ENCODE measurements at regions not wholly inside any gene's neighbourhood (a gene's known extent, or its start where the extent isn't known, plus 50 kb on each side); places are given as distances from the start of the nearest gene placed in this dataset.
"Not testable (repeated sequence)": the region's sequence is repeated elsewhere in the genome, so short reads cannot be mapped to it uniquely, and the experiment has no call there.

- DNase-seq = no peak
Measured at GRCh38 chr3:177610262-177610661, 413.0 kb upstream of the TBL1XR1 start.

- DNase-seq = no peak
Measured at GRCh38 chr3:177610686-177611633, 413.7 kb upstream of the TBL1XR1 start.

DNA sequence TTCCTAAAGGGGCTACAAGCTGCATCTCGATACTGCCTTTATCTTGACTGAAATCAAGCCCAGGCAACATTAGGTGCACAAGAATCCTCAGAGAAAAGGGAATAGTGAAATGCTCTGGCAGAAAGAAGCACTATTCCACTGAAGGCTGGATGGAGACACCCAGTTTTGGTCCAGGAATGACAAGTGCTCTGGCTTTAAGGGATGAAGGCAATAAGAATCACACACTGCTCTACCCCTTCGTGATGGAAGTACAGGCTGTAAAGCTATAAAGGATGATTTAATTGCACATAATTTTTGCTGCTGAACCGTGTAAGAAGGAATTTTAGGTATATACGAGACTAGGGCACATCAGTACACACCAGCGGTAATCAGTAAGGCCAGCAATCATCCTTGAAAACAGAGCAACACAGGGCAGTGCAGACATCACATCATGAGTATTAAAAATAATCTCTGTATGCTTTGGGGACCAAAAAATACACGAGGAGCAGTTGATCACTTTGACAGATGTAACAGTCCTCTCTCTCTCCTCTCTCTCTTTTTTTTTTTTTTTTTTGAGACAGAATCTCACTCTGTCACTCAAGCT is 414.6 kb upstream of the TBL1XR1 start:
- no peak for DNase-seq

DNA sequence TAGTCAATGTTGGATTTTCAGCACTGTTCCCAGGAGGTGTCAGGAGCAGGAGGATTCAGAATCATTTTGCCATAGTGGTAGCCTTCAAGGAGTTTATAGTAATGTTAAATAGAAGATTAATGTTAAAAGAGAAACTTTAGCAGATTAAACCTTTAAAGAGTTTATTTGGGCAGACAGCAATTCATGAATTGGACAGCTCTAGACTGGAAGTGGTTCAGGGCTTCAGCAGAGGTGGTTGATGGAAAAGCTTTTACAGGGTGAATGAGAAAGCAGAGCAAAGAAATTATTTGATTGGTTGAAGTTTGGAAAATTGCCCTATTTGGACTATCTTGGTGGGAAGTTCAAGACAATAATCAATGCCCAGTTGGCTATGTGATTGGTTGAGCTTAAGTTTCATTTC is 416.6 kb upstream of the TBL1XR1 start:
- DNase-seq = no peak

DNA sequence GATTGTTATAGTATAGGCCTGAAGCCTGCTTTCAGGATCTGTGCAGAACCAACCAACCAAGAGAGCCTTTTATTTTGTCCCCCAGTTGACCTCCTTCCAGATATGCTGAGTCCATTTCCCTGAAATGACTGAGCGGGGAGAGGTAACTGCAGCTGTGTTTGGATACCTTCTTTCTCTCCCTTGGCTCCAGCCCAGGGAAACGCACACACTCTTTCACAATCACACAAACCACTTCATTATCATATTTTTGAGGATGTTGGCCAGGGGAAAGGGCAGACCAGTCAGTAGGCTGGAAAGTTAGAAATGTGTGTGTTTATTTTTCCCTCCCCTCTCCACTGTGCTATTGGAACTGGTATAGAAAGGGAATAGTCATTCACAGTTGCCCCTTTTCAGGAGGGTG is 417.7 kb upstream of the TBL1XR1 start:
- no peak for DNase-seq

DNA sequence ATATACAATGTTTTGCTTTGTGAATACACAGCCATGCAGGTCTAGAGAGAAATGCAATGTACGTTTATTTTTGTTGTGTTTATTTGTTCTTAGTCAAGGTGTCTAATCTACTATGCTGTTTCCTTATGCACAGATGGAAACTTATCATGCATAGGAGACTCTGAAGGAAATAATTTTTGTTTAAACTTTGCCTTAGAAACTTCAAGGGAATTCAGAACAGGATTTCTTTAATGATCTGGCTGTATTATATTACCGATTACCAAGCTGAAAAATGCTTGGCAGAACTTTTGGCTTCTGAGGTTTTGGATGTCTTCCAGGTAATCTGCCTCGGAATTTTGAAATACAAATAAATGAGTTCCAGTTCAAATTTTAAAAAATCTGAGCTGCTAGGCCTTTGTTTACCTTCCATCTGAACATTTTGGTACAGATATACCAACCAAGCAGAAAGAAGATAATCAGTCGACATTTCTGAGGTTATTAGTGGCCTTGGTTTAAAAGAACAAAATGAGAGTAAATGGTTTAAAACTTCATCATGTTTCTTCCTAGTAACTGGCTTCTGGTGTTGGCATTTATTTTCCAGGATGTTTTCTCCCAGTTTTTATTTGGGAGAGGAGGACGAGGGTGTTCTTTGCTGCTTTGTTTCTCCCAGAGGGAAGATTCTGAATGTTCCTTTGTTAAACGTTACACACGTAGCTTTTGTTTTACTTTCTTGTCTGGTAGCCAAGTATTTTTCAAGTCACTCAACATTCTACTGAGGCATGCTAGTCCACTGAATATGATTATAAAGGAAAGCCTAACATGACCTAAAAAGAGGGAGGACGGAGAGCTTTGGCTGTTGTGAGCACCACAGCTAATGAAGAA is 421.8 kb upstream of the TBL1XR1 start:
- DNase-seq = no peak

GRCh38 chr3:177620073-177620472 is 422.8 kb upstream of the TBL1XR1 start:
- no peak for DNase-seq

DNA sequence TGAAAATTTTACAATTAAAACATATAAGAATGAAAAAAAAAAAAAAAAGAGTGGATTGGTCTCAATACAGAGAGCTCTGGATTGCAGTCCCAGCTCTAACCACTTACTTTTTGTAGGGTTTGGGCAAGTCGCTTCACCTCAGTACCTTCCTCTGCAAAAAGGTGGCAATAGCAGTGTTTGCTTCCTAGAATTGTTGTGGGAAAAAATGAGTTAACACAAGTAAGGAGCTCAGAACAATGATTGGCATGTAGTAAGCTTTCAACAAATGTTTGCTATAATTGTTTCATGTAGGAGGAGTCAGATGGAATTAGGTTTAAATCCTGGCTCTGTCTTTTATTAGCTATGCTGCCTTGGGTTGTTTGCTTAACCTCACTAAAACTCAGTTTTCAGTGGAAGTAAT is 425.2 kb upstream of the TBL1XR1 start:
- DNase-seq = no peak

- DNase-seq = no peak
Measured at GRCh38 chr3:177622982-177623617, 425.8 kb upstream of the TBL1XR1 start.

DNA sequence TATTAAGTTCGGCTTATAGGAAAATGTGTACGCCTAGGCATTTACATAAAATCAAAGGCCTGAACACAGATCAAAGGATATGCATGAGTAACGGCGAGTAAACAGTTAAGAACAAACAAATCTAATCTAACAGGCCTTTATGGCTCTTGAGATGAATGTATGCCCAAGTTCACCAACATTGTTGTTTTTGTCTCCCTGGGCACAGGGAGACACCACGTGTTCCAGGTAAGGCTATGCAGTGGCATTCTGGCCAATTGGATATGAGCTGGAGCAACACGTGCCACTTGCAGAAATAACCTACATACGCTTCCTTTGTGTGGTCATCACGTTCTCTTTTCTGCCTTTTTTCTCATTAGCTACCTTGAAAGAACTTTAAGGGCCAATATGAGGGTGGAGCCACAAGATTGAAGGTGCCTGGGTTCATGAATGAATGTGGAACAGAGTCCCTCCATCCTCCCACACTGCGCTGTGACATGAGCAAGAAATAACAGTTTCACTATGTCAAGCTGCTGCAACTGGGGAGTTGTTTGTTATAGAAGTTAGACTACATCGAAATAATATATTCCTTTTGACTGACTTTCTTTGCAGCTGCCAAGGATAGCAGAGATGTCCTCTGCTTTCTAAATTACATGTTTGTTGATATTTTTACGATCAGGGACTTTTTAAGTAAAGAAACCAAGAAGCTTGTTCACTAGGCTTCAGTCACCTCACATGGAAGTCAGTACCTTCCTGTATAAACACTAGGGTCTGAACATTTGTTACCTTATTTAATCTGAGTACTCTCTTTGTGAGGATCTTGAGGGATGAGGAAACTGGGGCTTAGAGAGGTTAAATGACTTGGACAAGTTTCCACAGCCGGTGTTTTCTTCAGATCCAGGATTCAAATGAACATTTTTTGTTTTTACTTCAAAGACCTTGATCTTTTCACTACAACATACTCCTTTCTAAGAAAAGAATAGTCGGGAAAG is 427.5 kb upstream of the TBL1XR1 start:
- DNase-seq = peak; percentile 52

GRCh38 chr3:177626045-177626444 is 428.8 kb upstream of the TBL1XR1 start:
- DNase-seq = no peak

- DNase-seq = not testable (repeated sequence)
Measured at GRCh38 chr3:177628095-177628719, 430.9 kb upstream of the TBL1XR1 start.

- no peak for DNase-seq
Measured at GRCh38 chr3:177629276-177629675, 432.0 kb upstream of the TBL1XR1 start.

- no peak for DNase-seq
Measured at GRCh38 chr3:177633671-177634207, 436.5 kb upstream of the TBL1XR1 start.

DNA sequence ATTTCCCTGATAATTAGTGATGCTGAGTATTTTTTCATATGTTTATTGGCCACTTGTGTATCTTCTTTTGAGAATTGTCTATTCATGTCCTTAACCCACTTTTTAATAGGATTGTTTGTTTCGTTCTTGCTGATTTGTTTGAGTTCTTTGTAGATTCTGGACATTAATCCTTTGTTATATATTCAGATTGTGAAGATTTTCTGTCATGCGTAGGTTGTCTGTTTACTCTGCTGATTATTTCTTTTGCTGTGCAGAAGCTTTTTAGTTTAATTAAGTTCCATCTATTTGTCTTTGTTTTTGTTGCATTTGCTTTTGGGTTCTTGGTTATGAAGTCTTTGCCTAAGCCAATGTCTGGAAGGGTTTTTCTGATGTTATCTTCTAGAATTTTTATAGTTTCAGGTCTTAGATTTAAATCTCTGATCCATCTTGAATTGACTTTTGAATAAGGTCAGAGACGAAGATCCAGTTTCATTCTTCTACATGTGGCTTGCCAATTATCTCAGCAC is 438.4 kb upstream of the TBL1XR1 start:
- not testable (repeated sequence) for DNase-seq

GRCh38 chr3:177640319-177640965 is 443.2 kb upstream of the TBL1XR1 start:
- peak; percentile 11 for DNase-seq

GRCh38 chr3:177641206-177641605 is 443.9 kb upstream of the TBL1XR1 start:
- no peak for DNase-seq

DNA sequence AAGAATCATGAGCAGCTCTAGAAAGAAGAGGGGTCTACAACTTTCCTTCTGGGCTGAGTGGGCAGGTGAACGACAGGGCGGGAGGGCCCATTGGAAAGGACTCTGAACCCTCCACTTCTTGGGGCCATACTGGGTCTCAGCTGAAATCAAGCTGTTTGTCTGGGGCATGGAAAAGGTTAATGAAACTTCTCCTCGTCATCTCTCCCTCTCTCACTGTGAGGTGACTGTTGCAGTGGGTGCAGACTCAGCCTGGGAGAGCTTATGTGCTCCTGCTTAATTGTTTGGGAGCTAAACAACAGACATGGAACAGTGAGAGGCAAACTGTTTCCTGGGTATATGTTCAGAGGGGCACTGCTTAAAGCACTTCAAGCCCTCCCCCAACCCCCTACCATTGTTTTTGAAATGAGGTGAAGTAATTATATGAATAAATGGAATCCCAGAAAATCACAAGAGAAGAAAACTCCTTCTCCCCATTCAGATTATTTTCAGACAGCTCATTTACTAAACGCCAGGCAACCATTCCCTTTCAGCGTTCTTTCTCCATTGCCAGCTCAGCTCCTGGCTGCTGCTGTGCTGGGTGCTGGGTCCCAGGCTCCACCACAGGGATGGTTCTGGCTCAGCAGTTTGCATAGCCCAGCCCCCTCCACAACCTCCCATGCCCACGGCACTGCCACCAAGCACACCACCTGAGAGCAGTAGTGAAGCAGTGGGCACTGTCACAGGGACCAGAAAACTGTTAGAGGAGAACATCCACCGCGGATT is 444.9 kb upstream of the TBL1XR1 start:
- DNase-seq = no peak

DNA sequence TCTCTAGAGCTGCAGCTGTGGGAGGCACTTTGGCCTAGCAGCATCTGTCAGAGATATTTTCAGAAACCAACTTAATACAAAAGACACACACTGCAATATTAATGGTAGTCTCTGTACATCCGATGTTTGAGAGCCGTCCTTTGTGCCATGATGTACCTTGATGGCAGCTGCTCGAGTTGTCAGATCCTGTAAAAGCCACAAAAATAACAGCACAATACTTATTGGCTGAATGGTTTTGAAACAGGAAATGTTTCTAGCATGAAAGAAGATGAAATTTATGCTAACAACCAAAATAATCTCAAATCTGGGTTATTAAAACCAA is 445.5 kb upstream of the TBL1XR1 start:
- peak; percentile 51 for DNase-seq
